K562 (cell line): ENCODE measurements at regions not wholly inside any gene's neighbourhood (a gene's known extent, or its start where the extent isn't known, plus 50 kb on each side); places are given as distances from the start of the nearest gene placed in this dataset.
A peak's percentile ranks its signal among the peaks of the same experiment; 100 is the strongest.

Experiments used
- ATAC-seq: fragments of 200-7000 bp; cut with Tn5 transposase; 3 replicates; pipeline ENCODE4 v1.9.1; 2020; ENCODE audit warnings: moderate library complexity
- BruUV-seq: library from RNA; stranded (reverse); fragments of 400-500 nt; replicated peaks from 2 replicates; lab custom pipeline; 2021; lab: Mats Ljungman, UMichigan
- CTCF ChIA-PET: fragments of 300-600 bp; formaldehyde crosslinking; extraction: SDS; loops from one replicate; lab custom pipeline; 2021; ENCODE audit warnings: low intra/inter-chr PET ratio; lab: Yijun Ruan, JAX
- POLR2A ChIA-PET: fragments of 300-600, 350-650 bp; sonication (Branson Sonifier 250); formaldehyde crosslinking; extraction: SDS; loops from one replicate; lab custom pipeline; 2021; ENCODE audit warnings: antibody characterized with exemption, inconsistent platforms; lab: Yijun Ruan, JAX
- DNase-seq, 4 experiments: peaks; one replicate each; pipeline versions ENCODE4 v3.0.0 to v3.0.0-alpha.2; 2011 to 2018; ENCODE audit warnings: low spot score in 3 of 4, mixed read lengths in 3 of 4; ENCODE audit errors: extremely low read depth in 1 of 4
- FAIRE-seq: peaks from 2 replicates; lab custom pipeline; 2011; peaks lifted over from hg19 to GRCh38; lab: Jason Lieb, UNC
- H2AFZ ChIP-seq: 2 replicates; pipeline ENCODE4 v1.6.0; 2011; ENCODE audit warnings: low read depth, low read length, control low read depth, inconsistent platforms
- H3K27ac ChIP-seq: fragments of 200-600 bp; 3 replicates; pipeline ENCODE4 v1.8.0; 2011; ENCODE audit warnings: low read depth, mild to moderate bottlenecking, control low read depth, inconsistent platforms, low read length, moderate library complexity, mixed read lengths; ENCODE audit errors: extremely low read depth
- H3K27me3 ChIP-seq, 2 experiments: fragments of 300-600 bp in 1 of 2; 2 replicates in 1 of 2; 3 replicates in 1 of 2; pipeline versions ENCODE4 v1.6.0 to v1.8.0; 2011; ENCODE audit warnings: inconsistent platforms in 2 of 2, low read length in 2 of 2, mild to moderate bottlenecking in 1 of 2, mixed read lengths in 1 of 2, moderate library complexity in 1 of 2; ENCODE audit not compliant: control insufficient read depth in 2 of 2, insufficient read depth in 2 of 2
- H3K36me3 ChIP-seq: fragments of 300-600 bp; 3 replicates; pipeline ENCODE4 v1.8.0; 2011; ENCODE audit warnings: mild to moderate bottlenecking, low read length, inconsistent platforms; ENCODE audit not compliant: control insufficient read depth, insufficient read depth
- H3K4me1 ChIP-seq, 2 experiments: fragments of 200-600 bp in 1 of 2; replicated peaks in 1 of 2; 2 replicates in 1 of 2; 3 replicates in 1 of 2; pipeline versions ENCODE4 v1.5.1 to v1.8.0; 2011; ENCODE audit warnings: inconsistent platforms in 2 of 2, low read length in 2 of 2, mild to moderate bottlenecking in 1 of 2, mixed read lengths in 1 of 2, moderate library complexity in 1 of 2; ENCODE audit not compliant: control insufficient read depth in 2 of 2, insufficient read depth in 2 of 2
- H3K4me2 ChIP-seq: 2 replicates; pipeline ENCODE4 v1.6.1; 2011; ENCODE audit warnings: low read length, control low read depth, inconsistent platforms, mixed read lengths; ENCODE audit not compliant: insufficient read depth
- H3K4me3 ChIP-seq: fragments of 200-600 bp; sonication (generic), shearing (Covaris generic); 2 replicates; pipeline ENCODE4 v1.5.1; 2016; ENCODE audit warnings: control low read depth, inconsistent platforms
- H3K79me2 ChIP-seq: fragments of 200-600 bp; 3 replicates; pipeline ENCODE4 v1.8.0; 2011; ENCODE audit warnings: low read length, inconsistent platforms; ENCODE audit not compliant: control insufficient read depth, insufficient read depth
- H3K9ac ChIP-seq, 2 experiments: 2 replicates each; pipeline versions ENCODE4 v1.6.0 to v1.6.1; 2011; ENCODE audit warnings: low read depth in 2 of 2, low read length in 2 of 2, control low read depth in 1 of 2, inconsistent platforms in 1 of 2, mild to moderate bottlenecking in 1 of 2, mixed read lengths in 1 of 2; ENCODE audit not compliant: insufficient read depth in 1 of 2
- H3K9me1 ChIP-seq: one replicate; pipeline ENCODE4 v1.6.0; 2011; ENCODE audit warnings: inconsistent platforms, mild to moderate bottlenecking, low read length, moderate library complexity; ENCODE audit not compliant: control insufficient read depth, insufficient read depth
- H3K9me3 ChIP-seq: replicated peaks from 2 replicates; pipeline ENCODE4 v1.5.1; 2011; ENCODE audit warnings: low read depth, low read length, inconsistent platforms; ENCODE audit not compliant: control insufficient read depth, insufficient read depth
- H4K20me1 ChIP-seq: replicated peaks from 2 replicates; pipeline ENCODE4 v1.6.1; 2011; ENCODE audit warnings: low read length, inconsistent platforms, mixed read lengths; ENCODE audit not compliant: control insufficient read depth, insufficient read depth
- PYGO2 ChIP-seq: fragments of 450-650 bp; IDR thresholded peaks from 2 replicates; pipeline ENCODE4 v1.6.1; 2016; ENCODE audit warnings: mild to moderate bottlenecking, missing genetic modification characterization, moderate library complexity, missing compliant biosample characterization
- RAD21 ChIP-seq, 2 experiments: fragments of 250-450 bp in 1 of 2; fragments of 450-650 bp in 1 of 2; sonication (Bioruptor Pico) in 1 of 2; formaldehyde crosslinking in 1 of 2; IDR thresholded peaks in 1 of 2; conservative IDR thresholded peaks in 1 of 2; 2 replicates each; pipeline versions ENCODE4 v1.4.0 to v1.8.0; 2020 to 2022; ENCODE audit warnings: mild to moderate bottlenecking in 2 of 2, moderate library complexity in 1 of 2
- RBBP5 ChIP-seq: fragments of 200-600 bp; sonication (generic); IDR thresholded peaks from 2 replicates; pipeline ENCODE4 v1.6.1; 2012; ENCODE audit warnings: borderline replicate concordance, mild to moderate bottlenecking, low read length, control low read depth, inconsistent platforms; ENCODE audit not compliant: insufficient read depth, poor library complexity, severe bottlenecking
- SRSF3 ChIP-seq: fragments of 200-400 bp; formaldehyde crosslinking; IDR thresholded peaks from 2 replicates; pipeline ENCODE4 v1.6.1; 2016; ENCODE audit warnings: mild to moderate bottlenecking, low read length, moderate library complexity; ENCODE audit not compliant: insufficient read depth
- ZNF253 ChIP-seq: fragments of 250-450 bp; sonication (Bioruptor Pico); conservative IDR thresholded peaks from 2 replicates; pipeline ENCODE4 v1.6.1; 2021; ENCODE audit warnings: mild to moderate bottlenecking
- WGBS: fragments of 100-300 bp; shearing (Covaris generic); methylation state at CpG from one replicate; pipeline ENCODE4 v1.1.6; 2016; ENCODE audit warnings: low coverage, mixed read lengths; ENCODE audit not compliant: insufficient coverage; ENCODE audit errors: missing lambda C conversion rate; 5-methylcytosine and 5-hydroxymethylcytosine counted together
- in situ Hi-C: fragments of 300-500 bp; cut with MboI; formaldehyde crosslinking; loops from 4 replicates; pipeline ENCODE4 v1.15.0; 2018; ENCODE audit warnings: inconsistent platforms, mixed read lengths
- intact Hi-C: fragments of 100-400 bp; cut with micrococcal nuclease; formaldehyde crosslinking; loops from 2 replicates; pipeline ENCODE4 v1.14.2; 2022
- TF ChIP-seq, protein P1 (sequence below), 3 experiments: IDR thresholded peaks in 2 of 3; conservative IDR thresholded peaks in 1 of 3; 2 replicates each; pipeline ENCODE4 v1.5.1; 2011 to 2012; ENCODE audit warnings: low read length in 3 of 3, mild to moderate bottlenecking in 3 of 3, control low read depth in 2 of 3, improper control_type of control experiment in 1 of 3, inconsistent platforms in 1 of 3, low read depth in 1 of 3, mixed read lengths in 1 of 3, moderate library complexity in 1 of 3; ENCODE audit not compliant: insufficient read depth in 2 of 3

GRCh38 chr12:13661005-13661887 lies 320.2 kb downstream of the GRIN2B start:
- peak; percentile 65 for FAIRE-seq
- TF ChIP-seq RBBP5 (no peak), SRSF3 (no peak), PYGO2 (tag) (no peak), RAD21 (CRISPR knock-in tag; conservative IDR thresholded peaks at IDR 0.05 in 1 of 2, IDR thresholded peaks at IDR 0.05 in 1 of 2) (peak; percentile 21 to 33; a peak in 2 of 4 replicates), ZNF253 (no peak)
- TF ChIP-seq, protein P1, sequence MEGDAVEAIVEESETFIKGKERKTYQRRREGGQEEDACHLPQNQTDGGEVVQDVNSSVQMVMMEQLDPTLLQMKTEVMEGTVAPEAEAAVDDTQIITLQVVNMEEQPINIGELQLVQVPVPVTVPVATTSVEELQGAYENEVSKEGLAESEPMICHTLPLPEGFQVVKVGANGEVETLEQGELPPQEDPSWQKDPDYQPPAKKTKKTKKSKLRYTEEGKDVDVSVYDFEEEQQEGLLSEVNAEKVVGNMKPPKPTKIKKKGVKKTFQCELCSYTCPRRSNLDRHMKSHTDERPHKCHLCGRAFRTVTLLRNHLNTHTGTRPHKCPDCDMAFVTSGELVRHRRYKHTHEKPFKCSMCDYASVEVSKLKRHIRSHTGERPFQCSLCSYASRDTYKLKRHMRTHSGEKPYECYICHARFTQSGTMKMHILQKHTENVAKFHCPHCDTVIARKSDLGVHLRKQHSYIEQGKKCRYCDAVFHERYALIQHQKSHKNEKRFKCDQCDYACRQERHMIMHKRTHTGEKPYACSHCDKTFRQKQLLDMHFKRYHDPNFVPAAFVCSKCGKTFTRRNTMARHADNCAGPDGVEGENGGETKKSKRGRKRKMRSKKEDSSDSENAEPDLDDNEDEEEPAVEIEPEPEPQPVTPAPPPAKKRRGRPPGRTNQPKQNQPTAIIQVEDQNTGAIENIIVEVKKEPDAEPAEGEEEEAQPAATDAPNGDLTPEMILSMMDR (IDR thresholded peaks at IDR 0.05 in 2 of 3, conservative IDR thresholded peaks at IDR 0.05 in 1 of 3; ENCODE audit: insufficient read depth in 2 of 3, low read depth in 1 of 3, low read length in 3 of 3): peak; percentile 46 to 56 (median 53)
- no peaks in the 10 kb centered on the region for H3K9me1 ChIP-seq
- no peak overlapping the region for H3K4me2 ChIP-seq
- in situ Hi-C loops: no loop called here
- no TSS peak for BruUV-seq
- no peak overlapping the region for H2AFZ ChIP-seq
- no peaks in the 10 kb centered on the region for H3K9me3 ChIP-seq
- H3K27ac ChIP-seq: no peak overlapping the region
- no peaks in the 10 kb centered on the region for H3K27me3 ChIP-seq
- H3K79me2 ChIP-seq: no peaks in the 10 kb centered on the region
- H3K9ac ChIP-seq: no peak overlapping the region
- ChIA-PET CTCF (no interaction called here), POLR2A (interaction anchor here (0.6 kb wide), 2 partner anchors 371 to 384 kb away, joined by 3 read pairs; no protein-coding TSS in a partner anchor)
- H3K4me1 ChIP-seq: no peaks in the 10 kb centered on the region
- no peaks in the 10 kb centered on the region for H4K20me1 ChIP-seq
- peak; percentile 21 to 33 (median 26) for DNase-seq
- WGBS: 9% methylated on average over 11 of the region's 11 CpGs
- ATAC-seq: peak; percentile 79
- H3K4me3 ChIP-seq: no peak overlapping the region
- intact Hi-C loops: no loop called here
- no peaks in the 10 kb centered on the region for H3K36me3 ChIP-seq
